Cardiac muscle cell (in vitro differentiated cells and primary cell): ENCODE measurements at regions not wholly inside any gene's neighbourhood (a gene's known extent, or its start where the extent isn't known, plus 50 kb on each side); places are given as distances from the start of the nearest gene placed in this dataset.

Experiments
- DNase-seq, 2 donors: peaks; one replicate each; pipeline versions ENCODE4 v3.0.0 to v3.0.0-alpha.2; 2010 to 2017; ENCODE audit warnings: low read depth in 1 of 2, low spot score in 1 of 2
- H3K27ac ChIP-seq: fragments of 200-600 bp; sonication (generic); 2 replicates; pipeline ENCODE4 v1.5.1; 2016
- H3K27me3 ChIP-seq: fragments of 200-600 bp; sonication (generic); 2 replicates; pipeline ENCODE4 v1.6.0; 2016; ENCODE audit warnings: control low read depth
- H3K36me3 ChIP-seq: fragments of 200-600 bp; sonication (generic); 2 replicates; pipeline ENCODE4 v1.5.1; 2016; ENCODE audit warnings: control low read depth
- H3K4me1 ChIP-seq: fragments of 200-600 bp; sonication (generic); 2 replicates; pipeline ENCODE4 v1.8.1; 2017; ENCODE audit warnings: low read depth, mild to moderate bottlenecking, mixed run types
- H3K4me3 ChIP-seq: fragments of 200-600 bp; sonication (generic); 2 replicates; pipeline ENCODE4 v1.5.1; 2016; ENCODE audit warnings: mild to moderate bottlenecking
- H3K9me3 ChIP-seq: fragments of 200-600 bp; sonication (generic); 2 replicates; pipeline ENCODE4 v1.5.1; 2017; ENCODE audit warnings: low read depth, mild to moderate bottlenecking, control low read depth
- TF ChIP-seq, protein P1 (sequence below): IDR thresholded peaks from 2 replicates; pipeline ENCODE4 v1.5.1; 2012; ENCODE audit warnings: low read depth, mild to moderate bottlenecking, low read length

DNA sequence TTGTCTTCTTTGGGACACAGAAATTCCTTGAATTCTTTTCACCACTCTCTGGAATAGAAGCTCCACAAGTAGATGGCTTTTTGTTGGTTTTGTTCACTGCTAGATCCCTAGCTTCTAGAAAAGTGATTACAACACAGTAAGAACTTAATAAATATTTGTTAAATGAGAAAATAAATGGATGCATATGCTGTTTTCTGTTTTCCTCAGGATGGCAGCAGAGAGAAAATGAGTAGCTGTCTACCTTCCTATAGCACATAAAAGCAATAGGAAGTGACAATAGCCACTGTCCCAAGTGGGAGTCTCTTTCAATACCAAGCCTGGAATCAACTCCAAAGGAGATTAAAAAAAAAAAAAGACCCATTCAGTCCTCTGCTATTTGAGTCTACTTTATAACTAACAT is 100.6 kb upstream of the NREP start:
- Histone ChIP-seq H3K27me3 (no peaks in the 10 kb centered on the region), H3K36me3 (no peaks in the 10 kb centered on the region), H3K27ac (no peak overlapping the region), H3K4me3 (no peak overlapping the region), H3K9me3 (no peaks in the 10 kb centered on the region), H3K4me1 (peaks cover 36% of the 10 kb centered on the region)
- peak in 1 of 2 donors; percentile 21 for DNase-seq
- TF ChIP-seq, protein P1, sequence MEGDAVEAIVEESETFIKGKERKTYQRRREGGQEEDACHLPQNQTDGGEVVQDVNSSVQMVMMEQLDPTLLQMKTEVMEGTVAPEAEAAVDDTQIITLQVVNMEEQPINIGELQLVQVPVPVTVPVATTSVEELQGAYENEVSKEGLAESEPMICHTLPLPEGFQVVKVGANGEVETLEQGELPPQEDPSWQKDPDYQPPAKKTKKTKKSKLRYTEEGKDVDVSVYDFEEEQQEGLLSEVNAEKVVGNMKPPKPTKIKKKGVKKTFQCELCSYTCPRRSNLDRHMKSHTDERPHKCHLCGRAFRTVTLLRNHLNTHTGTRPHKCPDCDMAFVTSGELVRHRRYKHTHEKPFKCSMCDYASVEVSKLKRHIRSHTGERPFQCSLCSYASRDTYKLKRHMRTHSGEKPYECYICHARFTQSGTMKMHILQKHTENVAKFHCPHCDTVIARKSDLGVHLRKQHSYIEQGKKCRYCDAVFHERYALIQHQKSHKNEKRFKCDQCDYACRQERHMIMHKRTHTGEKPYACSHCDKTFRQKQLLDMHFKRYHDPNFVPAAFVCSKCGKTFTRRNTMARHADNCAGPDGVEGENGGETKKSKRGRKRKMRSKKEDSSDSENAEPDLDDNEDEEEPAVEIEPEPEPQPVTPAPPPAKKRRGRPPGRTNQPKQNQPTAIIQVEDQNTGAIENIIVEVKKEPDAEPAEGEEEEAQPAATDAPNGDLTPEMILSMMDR: no peak

DNA sequence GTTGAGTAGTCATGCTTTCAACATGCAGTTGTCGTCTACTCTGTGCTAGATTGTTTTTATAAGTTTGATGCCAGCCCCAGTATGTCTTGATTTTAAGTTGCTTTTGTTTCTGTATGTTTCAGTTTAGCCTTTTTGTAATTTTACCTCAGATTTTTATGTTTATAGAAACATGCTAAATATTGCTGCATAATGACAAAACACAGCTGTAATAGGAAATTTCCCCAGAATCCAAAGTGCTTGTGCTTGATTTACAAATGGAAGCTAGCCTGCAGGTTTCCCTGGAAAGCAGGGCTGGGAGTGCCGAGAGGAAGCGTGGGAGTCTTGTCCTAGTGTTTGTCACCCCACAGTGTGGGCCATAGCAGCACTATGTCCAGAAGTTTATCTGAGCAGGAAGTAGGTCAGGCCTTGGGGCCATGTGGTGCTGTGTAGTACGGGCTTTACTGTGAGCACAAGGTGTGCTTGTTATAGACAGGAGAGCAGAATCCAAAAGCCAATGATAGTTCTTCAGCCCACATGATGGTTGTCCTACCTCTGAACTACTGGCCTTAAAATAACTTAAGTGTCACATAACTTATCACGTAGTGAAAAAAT is 100.0 kb upstream of the NREP start:
- Histone ChIP-seq H3K4me3 (no peak overlapping the region), H3K36me3 (no peaks in the 10 kb centered on the region), H3K9me3 (no peaks in the 10 kb centered on the region), H3K27me3 (no peaks in the 10 kb centered on the region), H3K4me1 (peaks cover 40% of the 10 kb centered on the region), H3K27ac (no peak overlapping the region)
- DNase-seq: no peak
- TF ChIP-seq, protein P1: no peak

DNA sequence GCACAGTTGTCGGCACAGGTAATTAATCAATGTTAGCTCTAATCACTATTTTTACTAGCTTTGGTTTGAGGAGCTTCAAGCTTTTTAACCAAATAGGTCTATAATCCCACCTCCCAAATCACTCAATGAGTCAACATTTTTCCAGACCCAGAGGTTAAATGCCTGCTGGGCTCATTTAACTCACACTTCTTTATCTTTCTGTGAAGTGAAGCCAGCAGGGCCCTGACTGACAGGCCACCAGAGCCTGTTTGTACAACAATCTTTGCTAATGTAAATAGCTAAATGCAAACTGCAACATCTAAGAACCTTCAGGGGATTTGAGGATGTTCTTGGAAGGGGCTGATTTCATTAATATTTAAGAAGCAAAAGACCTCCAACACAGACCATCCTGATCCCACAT is 98.4 kb upstream of the NREP start:
- Histone ChIP-seq H3K9me3 (no peaks in the 10 kb centered on the region), H3K27ac (peak overlapping the region; percentile 90), H3K36me3 (no peaks in the 10 kb centered on the region), H3K4me1 (peaks cover 41% of the 10 kb centered on the region), H3K27me3 (no peaks in the 10 kb centered on the region), H3K4me3 (no peak overlapping the region)
- TF ChIP-seq, protein P1: no peak
- DNase-seq: peak in 1 of 2 donors; percentile 73

DNA sequence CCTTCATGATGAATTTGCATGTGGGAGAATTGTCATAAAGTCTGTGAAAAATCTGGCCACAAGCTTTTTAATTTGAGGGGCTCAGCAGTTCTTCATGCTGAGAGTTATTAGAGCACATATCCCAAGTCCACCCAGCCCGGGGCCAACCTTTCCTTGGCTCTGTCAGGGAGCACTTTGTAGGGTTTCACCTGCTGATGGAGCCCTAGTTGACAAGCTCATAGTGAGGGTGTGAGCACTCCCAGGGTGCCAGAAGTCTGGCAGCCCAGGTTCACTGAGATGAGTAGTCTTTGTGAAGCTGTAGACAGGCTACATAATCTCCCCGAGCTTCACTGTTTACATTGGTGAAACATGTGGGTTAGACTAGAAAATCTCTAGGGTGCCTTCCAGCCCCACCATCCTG is 97.2 kb upstream of the NREP start:
- Histone ChIP-seq H3K27me3 (no peaks in the 10 kb centered on the region), H3K9me3 (no peaks in the 10 kb centered on the region), H3K36me3 (no peaks in the 10 kb centered on the region), H3K4me3 (no peak overlapping the region), H3K27ac (peak overlapping the region; percentile 90), H3K4me1 (peaks cover 33% of the 10 kb centered on the region)
- TF ChIP-seq, protein P1: no peak
- no peak for DNase-seq

DNA sequence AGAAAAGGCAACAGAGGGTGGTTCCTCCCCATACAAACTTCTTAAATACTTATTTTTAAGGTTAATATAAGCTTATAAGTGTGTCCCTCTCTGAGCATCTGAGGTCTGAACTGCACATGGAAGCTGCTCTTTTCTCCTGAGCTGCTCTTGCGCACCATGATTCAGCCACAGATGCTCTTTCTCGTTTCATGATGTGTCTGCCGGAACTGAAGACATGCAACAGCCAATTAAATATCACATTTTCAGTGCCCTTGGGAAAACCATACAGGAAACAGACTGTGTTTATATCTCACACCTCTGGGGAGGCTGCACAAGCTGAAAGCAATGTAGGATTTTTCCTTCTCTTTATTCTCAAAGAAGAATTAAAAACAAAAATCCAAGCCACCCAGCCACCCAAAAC is 96.8 kb upstream of the NREP start:
- Histone ChIP-seq H3K4me1 (peaks cover 30% of the 10 kb centered on the region), H3K27ac (peak overlapping the region; percentile 90), H3K27me3 (no peaks in the 10 kb centered on the region), H3K9me3 (no peaks in the 10 kb centered on the region), H3K4me3 (no peak overlapping the region), H3K36me3 (no peaks in the 10 kb centered on the region)
- DNase-seq: peak in 1 of 2 donors; percentile 61
- TF ChIP-seq, protein P1: no peak
